ENCODE measurements at regions not wholly inside any gene's neighbourhood (a gene's known extent, or its start where the extent isn't known, plus 50 kb on each side); places are given as distances from the start of the nearest gene placed in this dataset.
A peak's percentile ranks its signal among the peaks of the same experiment; 100 is the strongest.

DNA sequence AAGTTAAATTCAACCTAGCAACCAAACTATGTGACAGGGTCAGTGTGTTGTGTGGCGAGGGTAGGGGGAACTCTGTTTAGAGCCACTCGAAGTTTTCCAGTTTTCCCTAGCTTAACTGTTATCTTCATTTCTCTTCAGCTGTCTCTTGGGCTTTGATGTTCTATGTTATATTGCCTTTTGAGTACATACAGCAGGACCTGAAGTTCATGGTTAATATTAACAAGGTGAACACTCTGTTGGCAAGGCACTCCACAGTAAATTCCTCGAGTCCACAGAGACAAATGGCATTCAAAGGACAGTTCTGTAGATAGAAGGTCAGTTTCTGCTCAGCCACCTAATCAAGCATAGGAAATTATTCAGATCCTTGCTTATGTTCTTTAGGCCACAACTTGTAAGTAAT lies 147.9 kb upstream of the DPH6 start (continued):
- no peak for TF ChIP-seq CEBPG (CRISPR knock-in tag; IDR thresholded peaks at IDR 0.05)
- TF ChIP-seq BCL6 (CRISPR knock-in tag; IDR thresholded peaks at IDR 0.05), result peak; percentile 96
- TF ChIP-seq NFE2L2 (IDR thresholded peaks at IDR 0.05; ENCODE audit: low read length), result no peak
- TF ChIP-seq, protein P1, sequence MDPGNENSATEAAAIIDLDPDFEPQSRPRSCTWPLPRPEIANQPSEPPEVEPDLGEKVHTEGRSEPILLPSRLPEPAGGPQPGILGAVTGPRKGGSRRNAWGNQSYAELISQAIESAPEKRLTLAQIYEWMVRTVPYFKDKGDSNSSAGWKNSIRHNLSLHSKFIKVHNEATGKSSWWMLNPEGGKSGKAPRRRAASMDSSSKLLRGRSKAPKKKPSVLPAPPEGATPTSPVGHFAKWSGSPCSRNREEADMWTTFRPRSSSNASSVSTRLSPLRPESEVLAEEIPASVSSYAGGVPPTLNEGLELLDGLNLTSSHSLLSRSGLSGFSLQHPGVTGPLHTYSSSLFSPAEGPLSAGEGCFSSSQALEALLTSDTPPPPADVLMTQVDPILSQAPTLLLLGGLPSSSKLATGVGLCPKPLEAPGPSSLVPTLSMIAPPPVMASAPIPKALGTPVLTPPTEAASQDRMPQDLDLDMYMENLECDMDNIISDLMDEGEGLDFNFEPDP (CRISPR knock-in tag; conservative IDR thresholded peaks at IDR 0.05), result no peak
- TF ChIP-seq ZNF382 (CRISPR knock-in tag; IDR thresholded peaks at IDR 0.05; ENCODE audit: borderline replicate concordance), result no peak
- no peak for TF ChIP-seq ARNT2 (CRISPR knock-in tag; IDR thresholded peaks at IDR 0.05; ENCODE audit: low read depth)
- no peak for TF ChIP-seq ZNF616 (CRISPR knock-in tag; IDR thresholded peaks at IDR 0.05; ENCODE audit: low read depth)
- no peak for TF ChIP-seq CBX2 (IDR thresholded peaks at IDR 0.05; ENCODE audit: low read depth, low read length)
- no peak for TF ChIP-seq CBX2 (CRISPR knock-in tag; IDR thresholded peaks at IDR 0.05; ENCODE audit: low read depth)
- TF ChIP-seq, protein P2, sequence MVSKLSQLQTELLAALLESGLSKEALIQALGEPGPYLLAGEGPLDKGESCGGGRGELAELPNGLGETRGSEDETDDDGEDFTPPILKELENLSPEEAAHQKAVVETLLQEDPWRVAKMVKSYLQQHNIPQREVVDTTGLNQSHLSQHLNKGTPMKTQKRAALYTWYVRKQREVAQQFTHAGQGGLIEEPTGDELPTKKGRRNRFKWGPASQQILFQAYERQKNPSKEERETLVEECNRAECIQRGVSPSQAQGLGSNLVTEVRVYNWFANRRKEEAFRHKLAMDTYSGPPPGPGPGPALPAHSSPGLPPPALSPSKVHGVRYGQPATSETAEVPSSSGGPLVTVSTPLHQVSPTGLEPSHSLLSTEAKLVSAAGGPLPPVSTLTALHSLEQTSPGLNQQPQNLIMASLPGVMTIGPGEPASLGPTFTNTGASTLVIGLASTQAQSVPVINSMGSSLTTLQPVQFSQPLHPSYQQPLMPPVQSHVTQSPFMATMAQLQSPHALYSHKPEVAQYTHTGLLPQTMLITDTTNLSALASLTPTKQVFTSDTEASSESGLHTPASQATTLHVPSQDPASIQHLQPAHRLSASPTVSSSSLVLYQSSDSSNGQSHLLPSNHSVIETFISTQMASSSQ (IDR thresholded peaks at IDR 0.05; ENCODE audit: low read depth), result peak; percentile 15; the same call in 1 of the 2 replicates
- TF ChIP-seq, protein P2 (CRISPR knock-in tag; IDR thresholded peaks at IDR 0.05; ENCODE audit: borderline replicate concordance), result no peak
- no peak for TF ChIP-seq ZNF816 (CRISPR knock-in tag; IDR thresholded peaks at IDR 0.05; ENCODE audit: borderline replicate concordance)
- no peak for TF ChIP-seq PAF1 (CRISPR knock-in tag; IDR thresholded peaks at IDR 0.05)

Data from HepG2 (cell line).